Ovary (tissue), 3 donors: ENCODE measurements at regions not wholly inside any gene's neighbourhood (a gene's known extent, or its start where the extent isn't known, plus 50 kb on each side); places are given as distances from the start of the nearest gene placed in this dataset.

Experiments
- EP300 ChIP-seq: sonication (generic); formaldehyde crosslinking; IDR thresholded peaks from one replicate; pipeline ENCODE4 v1.6.1; 2017; ENCODE audit warnings: antibody characterized with exemption
- POLR2A ChIP-seq: fragments of 450-650 bp; IDR thresholded peaks from one replicate; pipeline ENCODE4 v1.6.1; 2017; ENCODE audit warnings: antibody characterized with exemption, mild to moderate bottlenecking, moderate library complexity
- TF ChIP-seq, protein P1 (sequence below), 3 donors: fragments of 450-650 bp in 2 of 3; fragments of 200-600 bp in 1 of 3; IDR thresholded peaks; one replicate each; pipeline versions ENCODE4 v1.5.1 to v1.8.0; 2016 to 2022; ENCODE audit warnings: antibody characterized with exemption in 3 of 3, mild to moderate bottlenecking in 1 of 3
- donor health status: DM: no; HTN: no; CAD: no.

DNA sequence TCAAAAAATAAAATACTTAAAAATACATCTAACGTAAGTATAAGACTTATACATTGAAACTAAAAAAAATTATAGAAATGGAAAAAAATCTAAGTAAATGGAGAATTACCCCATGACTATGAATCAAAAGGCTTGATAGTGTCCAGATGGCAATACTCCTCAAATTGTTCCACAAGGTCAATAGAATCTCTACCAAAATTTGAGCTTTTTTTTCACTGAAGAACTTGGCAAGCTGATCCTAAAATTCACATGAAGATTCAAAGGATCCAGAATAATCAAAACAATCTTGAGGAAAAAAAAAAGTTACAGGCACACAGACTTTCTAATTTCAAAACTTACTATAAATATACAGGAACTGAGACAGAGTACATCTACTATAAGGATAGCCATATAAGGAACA is 448.4 kb upstream of the CDH11 start:
- TF ChIP-seq, protein P1, sequence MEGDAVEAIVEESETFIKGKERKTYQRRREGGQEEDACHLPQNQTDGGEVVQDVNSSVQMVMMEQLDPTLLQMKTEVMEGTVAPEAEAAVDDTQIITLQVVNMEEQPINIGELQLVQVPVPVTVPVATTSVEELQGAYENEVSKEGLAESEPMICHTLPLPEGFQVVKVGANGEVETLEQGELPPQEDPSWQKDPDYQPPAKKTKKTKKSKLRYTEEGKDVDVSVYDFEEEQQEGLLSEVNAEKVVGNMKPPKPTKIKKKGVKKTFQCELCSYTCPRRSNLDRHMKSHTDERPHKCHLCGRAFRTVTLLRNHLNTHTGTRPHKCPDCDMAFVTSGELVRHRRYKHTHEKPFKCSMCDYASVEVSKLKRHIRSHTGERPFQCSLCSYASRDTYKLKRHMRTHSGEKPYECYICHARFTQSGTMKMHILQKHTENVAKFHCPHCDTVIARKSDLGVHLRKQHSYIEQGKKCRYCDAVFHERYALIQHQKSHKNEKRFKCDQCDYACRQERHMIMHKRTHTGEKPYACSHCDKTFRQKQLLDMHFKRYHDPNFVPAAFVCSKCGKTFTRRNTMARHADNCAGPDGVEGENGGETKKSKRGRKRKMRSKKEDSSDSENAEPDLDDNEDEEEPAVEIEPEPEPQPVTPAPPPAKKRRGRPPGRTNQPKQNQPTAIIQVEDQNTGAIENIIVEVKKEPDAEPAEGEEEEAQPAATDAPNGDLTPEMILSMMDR (IDR thresholded peaks at IDR 0.05): no peak
- TF ChIP-seq POLR2A (no peak), EP300 (no peak)
